AG10803 (cell line): ENCODE measurements at regions not wholly inside any gene's neighbourhood (a gene's known extent, or its start where the extent isn't known, plus 50 kb on each side); places are given as distances from the start of the nearest gene placed in this dataset.

ENCODE experiments used
- DNase-seq: peaks from one replicate; pipeline ENCODE4 v3.0.0; 2010; ENCODE audit warnings: low read depth
- H3K4me3 ChIP-seq: 2 replicates; pipeline ENCODE4 v1.5.1; 2011; ENCODE audit warnings: mild to moderate bottlenecking, low read length, control low read depth
- CTCF ChIP-seq: conservative IDR thresholded peaks from 2 replicates; pipeline ENCODE4 v1.5.1; 2011; ENCODE audit warnings: mild to moderate bottlenecking, low read length, control low read depth, inconsistent platforms

GRCh38 chr10:78761311-78761781 lies 307.4 kb upstream of the ZMIZ1 start:
- H3K4me3 ChIP-seq, result no peak overlapping the region
- TF ChIP-seq CTCF, result no peak
- no peak for DNase-seq

GRCh38 chr10:78762086-78762630 lies 306.6 kb upstream of the ZMIZ1 start:
- no peak overlapping the region for H3K4me3 ChIP-seq
- DNase-seq, result no peak
- no peak for TF ChIP-seq CTCF

- no peak overlapping the region for H3K4me3 ChIP-seq
- DNase-seq, result no peak
- TF ChIP-seq CTCF, result no peak
These were observed 305.5 kb upstream of the ZMIZ1 start for GRCh38 chr10:78763234-78763633.

- no peak for TF ChIP-seq CTCF
- no peak overlapping the region for H3K4me3 ChIP-seq
- DNase-seq, result no peak
These were observed 304.9 kb upstream of the ZMIZ1 start for GRCh38 chr10:78763651-78764395.

- H3K4me3 ChIP-seq, result no peak overlapping the region
- no peak for TF ChIP-seq CTCF
- no peak for DNase-seq
These were observed 304.3 kb upstream of the ZMIZ1 start for GRCh38 chr10:78764436-78764835.

GRCh38 chr10:78764846-78765430 lies 303.8 kb upstream of the ZMIZ1 start:
- TF ChIP-seq CTCF, result no peak
- H3K4me3 ChIP-seq, result no peak overlapping the region
- no peak for DNase-seq

GRCh38 chr10:78765726-78766335 lies 302.9 kb upstream of the ZMIZ1 start:
- DNase-seq, result no peak
- no peak overlapping the region for H3K4me3 ChIP-seq
- TF ChIP-seq CTCF, result no peak
